AG20443 (cell line): ENCODE measurements at regions not wholly inside any gene's neighbourhood (a gene's known extent, or its start where the extent isn't known, plus 50 kb on each side); places are given as distances from the start of the nearest gene placed in this dataset.
A peak's percentile ranks its signal among the peaks of the same experiment; 100 is the strongest.

Experiments
- DNase-seq: peaks from one replicate; pipeline ENCODE4 v3.0.0; 2012; ENCODE audit warnings: low spot score, mixed read lengths

DNA sequence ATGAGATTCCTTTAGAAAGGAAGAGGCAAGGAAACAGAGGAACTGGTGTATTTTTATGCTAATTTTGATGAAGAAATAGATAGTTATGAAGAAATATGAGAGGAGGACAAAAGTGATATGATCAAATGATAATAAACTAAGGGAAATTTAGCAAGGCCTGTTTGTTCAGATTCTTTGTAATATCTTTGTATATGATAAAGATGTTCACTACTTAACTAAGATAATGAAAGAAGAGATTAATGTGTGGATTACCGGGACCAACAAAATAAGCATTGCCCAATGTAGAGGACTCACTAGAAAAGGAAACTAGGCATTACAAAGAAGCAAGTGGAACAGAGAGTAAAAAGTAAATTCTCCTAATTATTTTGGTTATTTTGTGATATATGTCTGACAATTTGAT is 99.0 kb upstream of the FIGN start:
- no peak for DNase-seq

GRCh38 chr2:163834221-163834620 is 98.4 kb upstream of the FIGN start:
- DNase-seq = peak; percentile 6

DNA sequence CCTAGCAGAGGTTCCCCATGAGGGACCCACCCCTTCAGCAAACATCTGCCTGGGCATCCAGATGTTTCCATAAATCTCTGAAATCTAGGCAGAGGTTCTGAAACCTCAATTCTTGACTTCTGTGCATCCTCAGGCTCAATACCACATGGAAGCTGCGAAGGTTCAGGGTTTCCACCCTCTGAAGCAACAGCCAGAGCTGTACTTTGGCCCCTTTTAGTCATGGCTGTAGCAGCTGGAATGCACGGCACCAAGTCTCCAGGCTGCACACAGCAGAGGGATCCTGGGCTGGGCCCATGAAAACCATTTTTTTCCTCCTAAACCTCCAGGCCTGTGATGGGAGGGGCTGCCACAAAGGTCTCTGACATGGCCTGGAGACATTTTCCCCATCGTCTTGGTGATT is 93.0 kb upstream of the FIGN start:
- DNase-seq = no peak

- no peak for DNase-seq
These were observed 86.2 kb upstream of the FIGN start for GRCh38 chr2:163822033-163822432.

- no peak for DNase-seq
These were observed 77.2 kb upstream of the FIGN start for GRCh38 chr2:163812926-163813520.

- no peak for DNase-seq
These were observed 72.6 kb upstream of the FIGN start for GRCh38 chr2:163808406-163808805.

DNA sequence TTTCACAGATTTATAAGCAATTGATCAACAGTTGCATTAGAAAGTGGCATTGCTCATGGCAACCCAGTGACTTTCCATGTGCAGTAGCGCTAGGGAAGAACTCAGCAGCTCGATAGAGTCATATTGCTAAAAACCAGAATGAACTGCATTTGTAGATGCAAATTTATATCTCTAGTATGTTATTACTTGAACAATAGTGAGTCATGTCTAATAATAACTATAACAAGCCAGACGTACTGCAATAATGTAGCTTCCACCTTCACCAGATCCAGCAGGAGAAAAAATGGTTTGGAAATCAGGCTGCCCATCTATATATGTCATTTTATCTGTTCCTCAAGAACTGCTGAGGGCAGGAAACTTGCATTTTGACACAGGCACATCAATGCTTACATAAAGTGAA is 66.5 kb upstream of the FIGN start:
- DNase-seq = no peak

DNA sequence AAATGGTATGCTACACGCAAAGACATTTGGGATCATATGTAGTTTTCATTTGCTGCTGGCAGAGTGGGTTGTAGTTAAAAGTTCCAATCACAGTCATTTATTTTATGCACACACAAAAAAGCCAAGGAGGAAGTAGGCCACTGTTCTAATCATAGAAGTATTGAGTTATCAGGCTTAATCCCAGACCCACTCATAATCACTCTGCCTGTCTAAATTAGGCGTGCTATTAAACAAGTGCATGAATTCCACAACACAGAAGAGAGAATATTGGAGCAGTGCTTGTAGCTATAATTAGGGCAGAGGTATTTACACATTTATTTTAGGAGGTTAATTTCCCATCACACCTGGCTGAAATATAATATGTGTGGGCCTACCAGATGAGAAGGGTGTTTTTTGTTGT is 65.7 kb upstream of the FIGN start:
- DNase-seq = no peak

GRCh38 chr2:163800951-163801381 is 65.2 kb upstream of the FIGN start:
- peak; percentile 51 for DNase-seq

DNA sequence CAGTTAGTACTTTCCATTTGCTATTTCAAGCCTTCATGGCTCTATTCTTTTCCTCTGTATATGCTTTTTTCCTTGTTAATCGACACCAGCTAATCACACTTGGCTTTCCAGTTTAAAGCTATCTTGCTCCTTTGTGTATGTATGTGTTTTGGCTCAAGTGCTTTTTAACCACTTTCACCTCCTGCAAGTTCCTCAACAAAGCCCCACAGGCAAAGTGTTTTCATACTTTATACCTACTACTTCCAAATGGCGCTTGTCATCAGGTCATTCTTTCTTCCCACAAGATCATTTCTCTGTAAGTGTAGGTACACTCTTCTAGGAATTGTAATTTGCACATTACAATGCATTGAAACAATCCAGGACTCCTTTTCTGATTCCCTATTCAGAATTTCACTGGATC is 64.0 kb upstream of the FIGN start:
- no peak for DNase-seq

DNA sequence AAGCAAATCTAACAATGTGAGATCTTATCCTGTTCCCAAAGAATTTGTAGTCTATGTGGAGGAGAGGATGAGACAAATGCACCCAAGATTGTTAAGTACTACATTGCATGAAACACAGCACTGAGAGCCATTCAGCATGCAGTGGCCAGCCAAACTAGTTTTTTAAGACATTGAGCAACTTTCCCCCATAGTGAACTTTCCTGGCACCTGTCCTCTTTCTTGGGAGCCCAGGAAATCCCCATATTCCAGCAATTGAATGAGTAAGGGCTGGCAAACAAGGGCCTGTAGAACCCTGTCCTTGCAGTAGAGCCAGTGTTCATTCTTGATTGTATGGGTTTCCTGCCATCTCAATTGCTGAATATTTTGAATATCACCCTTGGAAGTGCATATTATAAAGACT is 58.8 kb upstream of the FIGN start:
- DNase-seq = no peak
